ENCODE measurements at regions not wholly inside any gene's neighbourhood (a gene's known extent, or its start where the extent isn't known, plus 50 kb on each side); places are given as distances from the start of the nearest gene placed in this dataset.

- DNase-seq (ENCODE audit: low read depth): no peak
- no peak for TF ChIP-seq CTCF (IDR thresholded peaks at IDR 0.05; ENCODE audit: low read depth, low read length, missing control alignments)
- H3K4me3 ChIP-seq (ENCODE audit: low read depth, low read length): no peak overlapping the region
Measured at GRCh38 chr6:12560315-12560714, 156.3 kb upstream of the PHACTR1 start.

- H3K4me3 ChIP-seq (ENCODE audit: low read depth, low read length): no peak overlapping the region
- no peak for TF ChIP-seq CTCF (IDR thresholded peaks at IDR 0.05; ENCODE audit: low read depth, low read length, missing control alignments)
- no peak for DNase-seq (ENCODE audit: low read depth)
Measured at GRCh38 chr6:12566618-12567123, 149.9 kb upstream of the PHACTR1 start.

GRCh38 chr6:12567682-12568081 lies 148.9 kb upstream of the PHACTR1 start:
- H3K4me3 ChIP-seq (ENCODE audit: low read depth, low read length): no peak overlapping the region
- DNase-seq (ENCODE audit: low read depth): no peak
- TF ChIP-seq CTCF (IDR thresholded peaks at IDR 0.05; ENCODE audit: low read depth, low read length, missing control alignments): no peak

GRCh38 chr6:12569646-12570045 lies 146.9 kb upstream of the PHACTR1 start:
- DNase-seq (ENCODE audit: low read depth): no peak
- H3K4me3 ChIP-seq (ENCODE audit: low read depth, low read length): no peak overlapping the region
- no peak for TF ChIP-seq CTCF (IDR thresholded peaks at IDR 0.05; ENCODE audit: low read depth, low read length, missing control alignments)

- no peak overlapping the region for H3K4me3 ChIP-seq (ENCODE audit: low read depth, low read length)
- DNase-seq (ENCODE audit: low read depth): no peak
- TF ChIP-seq CTCF (IDR thresholded peaks at IDR 0.05; ENCODE audit: low read depth, low read length, missing control alignments): no peak
Measured at GRCh38 chr6:12570461-12571030, 146.0 kb upstream of the PHACTR1 start.

- no peak overlapping the region for H3K4me3 ChIP-seq (ENCODE audit: low read depth, low read length)
- no peak for DNase-seq (ENCODE audit: low read depth)
- no peak for TF ChIP-seq CTCF (IDR thresholded peaks at IDR 0.05; ENCODE audit: low read depth, low read length, missing control alignments)
Measured at GRCh38 chr6:12572896-12573827, 143.4 kb upstream of the PHACTR1 start.
